H54 (cell line): ENCODE measurements at regions not wholly inside any gene's neighbourhood (a gene's known extent, or its start where the extent isn't known, plus 50 kb on each side); places are given as distances from the start of the nearest gene placed in this dataset.
A peak's percentile ranks its signal among the peaks of the same experiment; 100 is the strongest.

ENCODE experiments used
- DNase-seq: peaks from one replicate; pipeline ENCODE4 v3.0.0; 2011; ENCODE audit warnings: low spot score, mixed read lengths; ENCODE audit not compliant: insufficient read length
- FAIRE-seq: peaks from 3 replicates; lab custom pipeline; 2011; peaks lifted over from hg19 to GRCh38; lab: Jason Lieb, UNC
- POLR2A ChIP-seq: IDR thresholded peaks from 2 replicates; pipeline ENCODE4 v1.6.1; 2011; ENCODE audit warnings: low read depth, mild to moderate bottlenecking, low read length

GRCh38 chr6:27684264-27685211 lies 211.6 kb upstream of the ZNF184 start:
- FAIRE-seq = peak; percentile 41
- TF ChIP-seq POLR2A = no peak
- peak; percentile 57 for DNase-seq

- FAIRE-seq (no peak), DNase-seq (no peak)
- TF ChIP-seq POLR2A = no peak
These were observed 207.2 kb upstream of the ZNF184 start for GRCh38 chr6:27679964-27680694.

GRCh38 chr6:27679308-27679963 lies 206.5 kb upstream of the ZNF184 start:
- no peak for TF ChIP-seq POLR2A
- DNase-seq (no peak), FAIRE-seq (no peak)

- FAIRE-seq (no peak), DNase-seq (no peak)
- no peak for TF ChIP-seq POLR2A
These were observed 205.6 kb upstream of the ZNF184 start for GRCh38 chr6:27678469-27678868.

- no peak for TF ChIP-seq POLR2A
- no peak for DNase-seq
- FAIRE-seq = no peak
These were observed 202.0 kb upstream of the ZNF184 start for GRCh38 chr6:27674882-27675281.

- FAIRE-seq (peak; percentile 6), DNase-seq (no peak)
- no peak for TF ChIP-seq POLR2A
These were observed 199.4 kb upstream of the ZNF184 start for GRCh38 chr6:27672113-27672799.

GRCh38 chr6:27669624-27670301 lies 196.9 kb upstream of the ZNF184 start:
- FAIRE-seq (no peak), DNase-seq (no peak)

GRCh38 chr6:27669295-27669623 lies 196.4 kb upstream of the ZNF184 start:
- DNase-seq (no peak), FAIRE-seq (no peak)
- TF ChIP-seq POLR2A = no peak

More at GRCh38 chr6:27669624-27670301, 196.9 kb upstream of the ZNF184 start:
- TF ChIP-seq POLR2A = no peak

GRCh38 chr6:27668442-27669294 lies 195.8 kb upstream of the ZNF184 start:
- FAIRE-seq (no peak), DNase-seq (peak; percentile 36)
- no peak for TF ChIP-seq POLR2A

GRCh38 chr6:27667657-27668441 lies 194.9 kb upstream of the ZNF184 start:
- no peak for DNase-seq
- no peak for FAIRE-seq
- TF ChIP-seq POLR2A = no peak

- TF ChIP-seq POLR2A = no peak
- no peak for FAIRE-seq
- DNase-seq = no peak
These were observed 194.2 kb upstream of the ZNF184 start for GRCh38 chr6:27667016-27667656.
